Activated T-helper 1 cell treated with anti-CD3 and anti-CD28 coated beads, Interleukin-12 subunit alpha, Interleukin-12 subunit beta, Interleukin-2, Interleukin-4 antibody, amounts not matched to agents 30 ng/mL and 10 ng/mL and 1 ng/mL, durations not matched to agents 14 hours and 24 hours and 36 hours (primary cell): ENCODE measurements at regions not wholly inside any gene's neighbourhood (a gene's known extent, or its start where the extent isn't known, plus 50 kb on each side); places are given as distances from the start of the nearest gene placed in this dataset.
"Not testable (repeated sequence)": the region's sequence is repeated elsewhere in the genome, so short reads cannot be mapped to it uniquely, and the experiment has no call there.

Experiments
- DNase-seq: peaks from one replicate; pipeline ENCODE4 v3.0.0; 2021; ENCODE audit warnings: low spot score
- H3K27ac Mint-ChIP-seq: one replicate; pipeline ENCODE4 v1.8.0; 2021; ENCODE audit warnings: mild to moderate bottlenecking, mixed read lengths
- H3K27me3 Mint-ChIP-seq: one replicate; pipeline ENCODE4 v1.8.0; 2022; ENCODE audit warnings: mild to moderate bottlenecking, moderate library complexity, mixed read lengths; ENCODE audit not compliant: insufficient read depth
- H3K36me3 Mint-ChIP-seq: one replicate; pipeline ENCODE4 v1.8.0; 2021; ENCODE audit warnings: low read depth, mixed read lengths
- H3K4me1 Mint-ChIP-seq: one replicate; pipeline ENCODE4 v1.8.0; 2021; ENCODE audit warnings: low read depth, mixed read lengths
- H3K4me3 Mint-ChIP-seq: one replicate; pipeline ENCODE4 v1.8.0; 2021; ENCODE audit warnings: mild to moderate bottlenecking, moderate library complexity, mixed read lengths
- H3K9me3 Mint-ChIP-seq: one replicate; pipeline ENCODE4 v1.8.0; 2021; ENCODE audit warnings: mixed read lengths
- intact Hi-C: fragments of 100-400 bp; cut with micrococcal nuclease; formaldehyde crosslinking; loops from one replicate; pipeline ENCODE4 v1.15.1; 2024

DNA sequence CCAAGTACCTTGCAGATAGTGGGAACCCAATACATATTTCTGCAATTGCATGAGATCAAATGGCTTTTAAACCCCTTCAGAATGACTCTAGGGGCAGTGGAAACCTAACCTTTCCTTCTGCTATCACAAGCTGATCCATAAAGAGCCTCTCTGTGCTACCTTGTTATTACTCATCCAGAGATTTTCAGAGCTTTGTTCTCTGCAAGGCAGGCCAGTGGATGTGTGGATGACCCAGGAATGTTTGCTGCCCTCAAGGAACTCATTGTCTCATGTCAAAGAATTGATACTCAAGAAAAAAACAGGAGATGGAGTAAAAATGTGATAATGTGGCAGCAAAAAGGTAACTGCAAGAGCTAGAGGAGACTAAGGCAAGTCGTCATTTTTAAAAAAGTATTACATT lies 164.1 kb downstream of the HMHB1 start:
- intact Hi-C loops: no loop called here
- H3K4me1 Mint-ChIP-seq: no peaks in the 10 kb centered on the region
- H3K36me3 Mint-ChIP-seq: no peaks in the 10 kb centered on the region
- no peak for DNase-seq
- H3K27me3 Mint-ChIP-seq: peaks cover 4% of the 10 kb centered on the region
- H3K9me3 Mint-ChIP-seq: no peaks in the 10 kb centered on the region
- no peak overlapping the region for H3K27ac Mint-ChIP-seq
- no peak overlapping the region for H3K4me3 Mint-ChIP-seq

DNA sequence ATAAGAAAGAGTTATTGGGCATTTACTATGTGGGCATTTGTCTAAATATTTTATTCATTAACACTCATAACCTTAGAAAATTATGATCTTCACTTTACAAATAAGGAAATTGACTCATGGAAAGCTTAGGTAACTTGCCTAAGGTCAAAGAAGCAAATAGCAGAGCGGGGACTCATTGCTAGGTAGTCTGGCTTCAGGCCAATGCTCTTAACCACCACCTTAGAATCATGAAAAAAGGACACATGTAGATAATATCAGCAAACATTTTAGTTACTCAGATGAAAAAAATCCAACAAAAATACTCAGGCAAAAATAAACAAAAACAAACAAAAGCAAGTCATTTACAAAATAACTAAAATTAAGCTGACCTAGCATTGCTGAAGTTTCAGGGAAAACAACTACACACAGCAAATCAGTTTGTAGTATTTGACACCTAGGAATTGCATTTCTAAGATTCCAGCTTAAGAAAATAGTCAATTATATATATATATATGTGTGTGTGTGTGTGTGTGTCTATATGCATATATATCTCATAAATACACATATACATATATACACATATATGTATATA lies 166.0 kb downstream of the HMHB1 start:
- Mint-ChIP-seq H3K36me3 (no peaks in the 10 kb centered on the region), H3K4me1 (no peaks in the 10 kb centered on the region), H3K9me3 (no peaks in the 10 kb centered on the region), H3K27me3 (peaks cover 2% of the 10 kb centered on the region), H3K4me3 (no peak overlapping the region), H3K27ac (no peak overlapping the region)
- DNase-seq: no peak
- intact Hi-C loops: no loop called here

- Mint-ChIP-seq H3K9me3 (no peaks in the 10 kb centered on the region), H3K4me3 (no peak overlapping the region), H3K27me3 (peaks cover 2% of the 10 kb centered on the region), H3K27ac (no peak overlapping the region), H3K36me3 (no peaks in the 10 kb centered on the region), H3K4me1 (no peaks in the 10 kb centered on the region)
- intact Hi-C loops: no loop called here
- DNase-seq: no peak
Measured at GRCh38 chr5:143979044-143979690, 167.2 kb downstream of the HMHB1 start.

DNA sequence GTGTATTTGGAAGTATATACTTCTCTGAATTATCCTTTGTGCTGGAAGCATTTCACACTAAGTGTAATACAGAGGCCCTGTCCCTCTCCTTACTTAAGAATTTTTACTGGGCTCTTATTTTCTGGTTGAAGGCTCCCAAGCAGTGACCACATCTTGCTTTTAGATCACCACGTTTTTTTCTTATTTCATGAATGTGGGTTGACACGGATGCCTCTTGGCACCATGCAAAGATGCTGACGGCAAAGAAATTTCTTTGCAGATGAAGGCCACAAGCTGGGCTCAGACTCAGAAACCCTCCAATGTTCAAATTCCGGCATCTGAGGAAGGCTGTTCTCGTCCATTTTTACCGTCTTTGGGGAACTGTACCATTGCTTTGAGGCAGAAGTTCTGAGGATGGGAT lies 168.5 kb downstream of the HMHB1 start:
- no peaks in the 10 kb centered on the region for H3K36me3 Mint-ChIP-seq
- H3K27ac Mint-ChIP-seq: no peak overlapping the region
- no peaks in the 10 kb centered on the region for H3K4me1 Mint-ChIP-seq
- H3K9me3 Mint-ChIP-seq: no peaks in the 10 kb centered on the region
- H3K27me3 Mint-ChIP-seq: peaks cover 2% of the 10 kb centered on the region
- no peak overlapping the region for H3K4me3 Mint-ChIP-seq
- intact Hi-C loops: no loop called here
- DNase-seq: no peak

DNA sequence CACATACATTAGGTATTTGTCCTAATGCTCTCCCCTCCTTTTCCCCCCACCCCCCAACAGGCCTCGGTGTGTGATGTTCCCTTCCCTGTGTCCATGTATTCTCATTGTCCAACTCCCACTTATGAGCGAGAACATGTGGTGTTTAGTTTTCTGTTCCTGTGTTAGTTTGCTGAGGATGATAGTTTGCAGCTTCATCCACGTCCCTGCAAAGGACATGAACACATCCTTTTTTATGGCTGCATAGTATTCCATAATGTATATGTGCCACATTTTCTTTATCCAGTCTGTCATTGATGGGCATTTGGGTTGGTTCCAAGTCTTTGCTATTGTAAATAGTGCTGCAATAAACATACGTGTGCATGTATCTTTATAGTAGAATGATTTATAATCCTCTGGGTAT lies 171.0 kb downstream of the HMHB1 start:
- H3K4me1 Mint-ChIP-seq, H3K27ac Mint-ChIP-seq, H3K27me3 Mint-ChIP-seq, DNase-seq, intact Hi-C loops, H3K36me3 Mint-ChIP-seq, H3K4me3 Mint-ChIP-seq, H3K9me3 Mint-ChIP-seq: not testable (repeated sequence)

- Mint-ChIP-seq H3K4me3 (no peak overlapping the region), H3K27ac (no peak overlapping the region), H3K36me3 (no peaks in the 10 kb centered on the region), H3K4me1 (peaks cover 6% of the 10 kb centered on the region), H3K27me3 (peaks cover 2% of the 10 kb centered on the region), H3K9me3 (no peaks in the 10 kb centered on the region)
- DNase-seq: no peak
- intact Hi-C loops: no loop called here
Measured at GRCh38 chr5:143985832-143986515, 174.0 kb downstream of the HMHB1 start.

- peaks cover 2% of the 10 kb centered on the region for H3K27me3 Mint-ChIP-seq
- no peaks in the 10 kb centered on the region for H3K9me3 Mint-ChIP-seq
- no peaks in the 10 kb centered on the region for H3K36me3 Mint-ChIP-seq
- no peak overlapping the region for H3K4me3 Mint-ChIP-seq
- H3K27ac Mint-ChIP-seq: no peak overlapping the region
- intact Hi-C loops: no loop called here
- DNase-seq: no peak
- peaks cover 6% of the 10 kb centered on the region for H3K4me1 Mint-ChIP-seq
Measured at GRCh38 chr5:143986516-143987212, 174.7 kb downstream of the HMHB1 start.

GRCh38 chr5:143987264-143987663 lies 175.3 kb downstream of the HMHB1 start:
- no peak overlapping the region for H3K4me3 Mint-ChIP-seq
- intact Hi-C loops: no loop called here
- no peak for DNase-seq
- no peaks in the 10 kb centered on the region for H3K36me3 Mint-ChIP-seq
- no peaks in the 10 kb centered on the region for H3K9me3 Mint-ChIP-seq
- H3K27ac Mint-ChIP-seq: no peak overlapping the region
- H3K4me1 Mint-ChIP-seq: peaks cover 6% of the 10 kb centered on the region
- peaks cover 3% of the 10 kb centered on the region for H3K27me3 Mint-ChIP-seq

DNA sequence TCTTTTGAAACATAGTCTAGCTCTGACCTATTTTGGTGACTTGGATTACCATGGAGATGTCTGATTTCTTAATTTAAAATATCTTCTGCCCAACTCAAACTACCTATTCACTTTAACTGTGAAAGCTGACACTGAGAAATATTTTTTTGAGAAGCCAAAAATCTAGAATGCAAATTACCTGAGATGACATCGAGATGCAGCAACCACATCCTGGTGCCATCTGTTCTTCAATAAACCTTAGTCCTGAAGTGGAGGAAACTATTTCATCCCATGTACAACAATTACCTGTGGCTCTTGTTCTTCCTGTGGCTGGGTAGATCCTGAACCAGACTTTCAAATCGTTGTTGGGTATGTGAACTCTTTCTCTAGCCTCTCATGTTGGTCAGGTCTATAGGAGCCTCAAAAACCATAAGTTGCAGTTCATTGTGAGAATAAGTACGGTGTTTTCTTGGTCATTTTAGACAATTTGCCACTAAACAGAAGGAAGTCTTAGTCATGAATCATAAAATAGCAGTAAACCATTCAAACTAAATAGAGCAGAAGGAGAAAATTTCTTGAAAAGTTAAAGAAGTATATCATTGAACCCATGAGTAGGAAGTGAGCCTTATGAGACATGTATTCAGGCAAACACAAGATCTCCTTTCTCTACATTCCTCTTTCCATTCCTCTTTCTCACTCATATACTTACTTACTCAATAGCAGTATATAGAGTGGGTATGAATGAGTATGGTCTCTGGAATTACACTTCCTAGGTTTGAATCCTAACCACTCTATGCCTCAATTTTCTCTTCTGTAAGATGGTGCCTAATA lies 176.0 kb downstream of the HMHB1 start:
- Mint-ChIP-seq H3K4me3 (no peak overlapping the region), H3K27ac (no peak overlapping the region), H3K9me3 (no peaks in the 10 kb centered on the region), H3K4me1 (peaks cover 6% of the 10 kb centered on the region), H3K36me3 (no peaks in the 10 kb centered on the region), H3K27me3 (peaks cover 3% of the 10 kb centered on the region)
- DNase-seq: no peak
- intact Hi-C loops: no loop called here

DNA sequence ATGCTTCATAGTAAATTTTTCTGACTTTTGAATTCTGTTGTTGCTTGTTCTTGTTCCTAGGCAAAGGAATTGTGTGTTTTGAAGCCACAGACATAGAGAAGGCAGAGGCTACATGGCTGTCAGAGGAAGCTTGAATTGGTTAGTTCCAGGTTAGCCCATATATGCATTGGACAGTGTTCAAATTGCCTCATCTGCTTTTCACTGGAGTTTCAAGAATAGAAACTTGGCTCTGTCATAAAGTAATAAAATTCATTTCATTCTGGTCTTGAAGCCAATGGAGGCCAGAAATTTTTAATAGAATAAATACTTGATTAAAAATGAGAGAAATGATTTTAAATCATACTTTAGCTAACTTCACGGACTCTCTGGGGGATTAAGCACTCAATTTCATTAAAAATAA lies 178.0 kb downstream of the YIPF5 start:
- DNase-seq: no peak
- Mint-ChIP-seq H3K27ac (no peak overlapping the region), H3K9me3 (no peaks in the 10 kb centered on the region), H3K4me1 (peaks cover 5% of the 10 kb centered on the region), H3K27me3 (peaks cover 4% of the 10 kb centered on the region), H3K4me3 (no peak overlapping the region), H3K36me3 (no peaks in the 10 kb centered on the region)
- intact Hi-C loops: no loop called here

- Mint-ChIP-seq H3K4me1 (no peaks in the 10 kb centered on the region), H3K36me3 (no peaks in the 10 kb centered on the region), H3K27ac (no peak overlapping the region), H3K27me3 (peaks cover 2% of the 10 kb centered on the region), H3K9me3 (no peaks in the 10 kb centered on the region), H3K4me3 (no peak overlapping the region)
- no peak for DNase-seq
- intact Hi-C loops: no loop called here
Measured at GRCh38 chr5:144002876-144003275, 167.6 kb downstream of the YIPF5 start.

- DNase-seq: no peak
- Mint-ChIP-seq H3K4me1 (no peaks in the 10 kb centered on the region), H3K27ac (no peak overlapping the region), H3K4me3 (no peak overlapping the region), H3K36me3 (no peaks in the 10 kb centered on the region), H3K27me3 (peaks cover 2% of the 10 kb centered on the region), H3K9me3 (no peaks in the 10 kb centered on the region)
- intact Hi-C loops: no loop called here
Measured at GRCh38 chr5:144003636-144004035, 166.8 kb downstream of the YIPF5 start.
